OCI-LY3 (cell line): ENCODE measurements at regions not wholly inside any gene's neighbourhood (a gene's known extent, or its start where the extent isn't known, plus 50 kb on each side); places are given as distances from the start of the nearest gene placed in this dataset.

Experiments
- EZH2phosphoT487 ChIP-seq: fragments of 200-600 bp; shearing (Covaris generic); IDR thresholded peaks from 2 replicates; pipeline ENCODE4 v1.6.1; 2018; ENCODE audit warnings: antibody characterized with exemption, mixed run types, low read depth
- TF ChIP-seq, protein P1 (sequence below): fragments of 200-600, 300-600 bp; sonication (generic); IDR thresholded peaks from 2 replicates; pipeline ENCODE4 v1.5.1; 2014; ENCODE audit warnings: antibody characterized with exemption, low read length, low read depth

DNA sequence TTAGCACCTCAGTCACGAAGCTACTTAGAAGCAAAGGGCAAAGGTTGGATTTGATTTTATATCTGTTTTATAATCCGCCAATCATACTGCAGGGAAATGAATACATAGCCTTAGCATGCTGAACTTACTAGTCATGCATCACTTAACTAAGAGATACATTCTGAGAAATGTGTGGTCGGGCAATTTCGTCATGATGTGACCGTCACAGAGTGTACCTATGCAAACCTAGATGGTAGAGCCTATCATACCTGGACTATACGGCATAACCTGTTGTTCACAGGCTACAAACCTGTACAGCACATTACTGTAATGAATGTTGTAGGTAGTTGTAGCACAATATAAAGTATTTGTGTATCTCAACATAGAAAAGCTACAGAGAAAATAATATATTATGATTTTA lies 345.2 kb upstream of the RGS17 start:
- TF ChIP-seq, protein P1, sequence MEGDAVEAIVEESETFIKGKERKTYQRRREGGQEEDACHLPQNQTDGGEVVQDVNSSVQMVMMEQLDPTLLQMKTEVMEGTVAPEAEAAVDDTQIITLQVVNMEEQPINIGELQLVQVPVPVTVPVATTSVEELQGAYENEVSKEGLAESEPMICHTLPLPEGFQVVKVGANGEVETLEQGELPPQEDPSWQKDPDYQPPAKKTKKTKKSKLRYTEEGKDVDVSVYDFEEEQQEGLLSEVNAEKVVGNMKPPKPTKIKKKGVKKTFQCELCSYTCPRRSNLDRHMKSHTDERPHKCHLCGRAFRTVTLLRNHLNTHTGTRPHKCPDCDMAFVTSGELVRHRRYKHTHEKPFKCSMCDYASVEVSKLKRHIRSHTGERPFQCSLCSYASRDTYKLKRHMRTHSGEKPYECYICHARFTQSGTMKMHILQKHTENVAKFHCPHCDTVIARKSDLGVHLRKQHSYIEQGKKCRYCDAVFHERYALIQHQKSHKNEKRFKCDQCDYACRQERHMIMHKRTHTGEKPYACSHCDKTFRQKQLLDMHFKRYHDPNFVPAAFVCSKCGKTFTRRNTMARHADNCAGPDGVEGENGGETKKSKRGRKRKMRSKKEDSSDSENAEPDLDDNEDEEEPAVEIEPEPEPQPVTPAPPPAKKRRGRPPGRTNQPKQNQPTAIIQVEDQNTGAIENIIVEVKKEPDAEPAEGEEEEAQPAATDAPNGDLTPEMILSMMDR: no peak
- no peak for TF ChIP-seq EZH2phosphoT487
